Ovary (tissue), 3 donors: ENCODE measurements at regions not wholly inside any gene's neighbourhood (a gene's known extent, or its start where the extent isn't known, plus 50 kb on each side); places are given as distances from the start of the nearest gene placed in this dataset.

Experiments
- CTCF ChIP-seq, 3 donors: fragments of 450-650 bp in 2 of 3; fragments of 200-600 bp in 1 of 3; IDR thresholded peaks; one replicate each; pipeline versions ENCODE4 v1.5.1 to v1.8.0; 2016 to 2022; ENCODE audit warnings: antibody characterized with exemption in 3 of 3, mild to moderate bottlenecking in 1 of 3
- EP300 ChIP-seq: sonication (generic); formaldehyde crosslinking; IDR thresholded peaks from one replicate; pipeline ENCODE4 v1.6.1; 2017; ENCODE audit warnings: antibody characterized with exemption
- POLR2A ChIP-seq: fragments of 450-650 bp; IDR thresholded peaks from one replicate; pipeline ENCODE4 v1.6.1; 2017; ENCODE audit warnings: antibody characterized with exemption, mild to moderate bottlenecking, moderate library complexity
- donor health status: DM: no; HTN: no; CAD: no.

DNA sequence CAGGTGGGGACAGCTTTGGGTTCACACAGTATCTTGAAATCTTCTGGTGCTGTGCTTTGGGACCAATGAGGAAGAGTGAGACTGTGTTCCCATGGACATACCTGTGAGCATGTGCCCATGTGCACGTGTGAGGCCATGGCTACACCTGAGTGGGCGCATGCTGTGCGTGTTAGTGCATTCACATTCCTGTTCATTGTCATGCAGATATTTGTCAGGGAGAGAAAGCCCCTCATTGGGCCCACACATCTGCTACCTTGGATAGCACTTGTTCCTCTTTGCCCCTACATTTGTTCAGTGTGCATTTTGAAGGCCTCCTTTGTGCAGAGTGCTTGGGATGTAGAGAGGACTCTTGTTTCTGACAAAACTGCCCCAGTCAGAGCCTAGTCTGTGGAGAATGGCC, 154.3 kb upstream of the E2F8 start:
- TF ChIP-seq CTCF (IDR thresholded peaks at IDR 0.05), result no peak
- TF ChIP-seq POLR2A, result no peak
- no peak for TF ChIP-seq EP300
